ENCODE measurements at regions not wholly inside any gene's neighbourhood (a gene's known extent, or its start where the extent isn't known, plus 50 kb on each side); places are given as distances from the start of the nearest gene placed in this dataset.

DNA sequence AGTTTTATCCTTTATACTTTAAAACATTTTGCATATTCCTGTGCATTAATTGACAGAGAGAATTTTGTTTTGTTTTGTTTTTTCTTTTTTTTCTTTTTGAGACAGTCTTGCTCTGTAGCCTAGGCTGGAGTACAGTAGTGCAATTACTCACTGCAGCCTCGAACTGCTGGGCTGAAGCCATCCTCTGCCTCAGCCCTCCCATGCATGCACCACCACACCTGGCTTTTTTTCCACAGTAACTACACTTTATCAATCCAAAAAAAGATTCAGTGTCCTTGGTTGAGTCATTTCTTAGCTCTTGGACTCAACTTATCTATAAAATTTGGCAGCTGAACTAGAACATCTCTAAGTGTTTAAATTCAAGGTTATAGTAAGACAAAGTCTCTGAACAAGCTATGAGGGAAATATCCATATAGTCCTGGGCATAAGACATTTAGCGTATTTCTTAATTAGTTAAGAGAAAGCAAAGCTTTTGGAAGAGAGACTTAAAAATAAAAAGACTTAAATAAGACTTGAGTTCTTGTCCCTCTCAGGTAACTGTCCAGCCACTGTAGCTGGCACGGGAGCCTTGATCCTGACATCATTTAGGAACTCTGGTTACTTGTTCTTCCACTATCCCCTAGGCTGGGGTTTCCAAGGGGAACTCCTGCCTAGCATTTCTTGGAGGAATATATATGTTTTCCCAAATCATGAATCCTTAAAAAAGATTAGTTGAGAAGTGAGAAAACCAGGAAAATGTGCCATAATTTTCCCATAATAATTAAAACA, 300.1 kb downstream of the HACE1 start:
- ChIA-PET POLR2A (no interaction called here), CTCF (no interaction called here)
- no peak for TF ChIP-seq NFRKB (IDR thresholded peaks at IDR 0.05)
- no peak for TF ChIP-seq HDGF (IDR thresholded peaks at IDR 0.05; ENCODE audit: borderline replicate concordance)
- no peak for TF ChIP-seq ZNF384 (IDR thresholded peaks at IDR 0.05)
- TF ChIP-seq BHLHE40 (IDR thresholded peaks at IDR 0.05; ENCODE audit: borderline replicate concordance) = no peak
- no peak for TF ChIP-seq FOXK2 (IDR thresholded peaks at IDR 0.05)
- no peak for TF ChIP-seq TARDBP (IDR thresholded peaks at IDR 0.05)
- TF ChIP-seq LEF1 (IDR thresholded peaks at IDR 0.05; ENCODE audit: borderline replicate concordance) = no peak
- TF ChIP-seq PKNOX1 (IDR thresholded peaks at IDR 0.05) = no peak
- no peak for TF ChIP-seq FOXM1 (IDR thresholded peaks at IDR 0.05; ENCODE audit: borderline replicate concordance)
- TF ChIP-seq SP1 (IDR thresholded peaks at IDR 0.05) = no peak
- no peak for TF ChIP-seq L3MBTL2 (conservative IDR thresholded peaks at IDR 0.05)
- TF ChIP-seq SUZ12 (IDR thresholded peaks at IDR 0.05) = no peak
- TF ChIP-seq FOXA1 (IDR thresholded peaks at IDR 0.05) = no peak
- no peak for DNase-seq (ENCODE audit: extremely low spot score)

GRCh38 chr6:104558746-104559145, 301.0 kb downstream of the HACE1 start:
- no peak for TF ChIP-seq LEF1 (IDR thresholded peaks at IDR 0.05; ENCODE audit: borderline replicate concordance)
- no peak for TF ChIP-seq PKNOX1 (IDR thresholded peaks at IDR 0.05)
- no peak for TF ChIP-seq SP1 (IDR thresholded peaks at IDR 0.05)
- TF ChIP-seq NFRKB (IDR thresholded peaks at IDR 0.05) = no peak
- no peak for TF ChIP-seq ARNT (IDR thresholded peaks at IDR 0.05)
- TF ChIP-seq L3MBTL2 (conservative IDR thresholded peaks at IDR 0.05) = no peak
- no peak for TF ChIP-seq FOXM1 (IDR thresholded peaks at IDR 0.05; ENCODE audit: borderline replicate concordance)
- TF ChIP-seq TARDBP (IDR thresholded peaks at IDR 0.05) = no peak
- TF ChIP-seq FOXK2 (IDR thresholded peaks at IDR 0.05) = no peak
- TF ChIP-seq BHLHE40 (IDR thresholded peaks at IDR 0.05; ENCODE audit: borderline replicate concordance) = no peak
- DNase-seq (ENCODE audit: extremely low spot score) = no peak
- ChIA-PET POLR2A (no interaction called here), CTCF (no interaction called here)

GRCh38 chr6:104548297-104548696, 311.4 kb downstream of the HACE1 start:
- no peak for TF ChIP-seq PKNOX1 (IDR thresholded peaks at IDR 0.05)
- no peak for TF ChIP-seq LEF1 (IDR thresholded peaks at IDR 0.05; ENCODE audit: borderline replicate concordance)
- TF ChIP-seq SP1 (IDR thresholded peaks at IDR 0.05) = no peak
- TF ChIP-seq L3MBTL2 (conservative IDR thresholded peaks at IDR 0.05) = no peak
- no peak for TF ChIP-seq ELF4 (IDR thresholded peaks at IDR 0.05)
- TF ChIP-seq FOXM1 (IDR thresholded peaks at IDR 0.05; ENCODE audit: borderline replicate concordance) = no peak
- TF ChIP-seq FOXK2 (IDR thresholded peaks at IDR 0.05) = no peak
- TF ChIP-seq BHLHE40 (IDR thresholded peaks at IDR 0.05; ENCODE audit: borderline replicate concordance) = no peak
- no peak for TF ChIP-seq HDGF (IDR thresholded peaks at IDR 0.05; ENCODE audit: borderline replicate concordance)
- TF ChIP-seq CTBP1 (IDR thresholded peaks at IDR 0.05; ENCODE audit: borderline replicate concordance) = no peak
- no peak for TF ChIP-seq FOXA1 (IDR thresholded peaks at IDR 0.05)
- TF ChIP-seq SUZ12 (IDR thresholded peaks at IDR 0.05) = no peak
- no peak for TF ChIP-seq ARNT (IDR thresholded peaks at IDR 0.05)
- TF ChIP-seq TARDBP (IDR thresholded peaks at IDR 0.05) = no peak
- POLR2A ChIA-PET = no interaction called here
- CTCF ChIA-PET = no interaction called here
- DNase-seq (ENCODE audit: extremely low spot score) = no peak

DNA sequence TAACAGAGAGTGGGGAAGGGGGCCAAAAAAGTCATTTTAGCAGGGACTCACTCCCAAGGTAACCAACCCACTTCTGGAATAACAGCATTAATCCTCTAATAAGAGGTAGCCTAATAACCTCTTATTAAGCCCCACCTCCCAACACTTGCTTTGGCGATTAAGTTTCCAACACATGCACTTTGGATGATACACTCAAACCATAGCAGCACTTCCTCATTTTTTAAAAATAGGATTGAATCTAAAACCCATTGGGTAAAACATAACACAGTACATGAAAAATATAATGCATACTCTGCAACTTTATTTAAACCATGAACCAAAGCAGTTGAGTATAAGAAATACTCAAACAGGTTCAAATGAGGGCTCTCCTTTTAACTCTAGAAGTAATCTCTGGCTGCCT, 318.3 kb downstream of the HACE1 start:
- ChIA-PET CTCF (no interaction called here), POLR2A (no interaction called here)
- DNase-seq (ENCODE audit: extremely low spot score) = no peak
- TF ChIP-seq FOXK2 (IDR thresholded peaks at IDR 0.05) (no peak), ARNT (IDR thresholded peaks at IDR 0.05) (no peak), LEF1 (IDR thresholded peaks at IDR 0.05; ENCODE audit: borderline replicate concordance) (no peak), ZNF384 (IDR thresholded peaks at IDR 0.05) (no peak), L3MBTL2 (conservative IDR thresholded peaks at IDR 0.05) (no peak), NFRKB (IDR thresholded peaks at IDR 0.05) (no peak), TARDBP (IDR thresholded peaks at IDR 0.05) (no peak), FOXA1 (IDR thresholded peaks at IDR 0.05) (no peak), SUZ12 (IDR thresholded peaks at IDR 0.05) (no peak)

- DNase-seq (ENCODE audit: extremely low spot score) = no peak
- POLR2A ChIA-PET = no interaction called here
Measured at GRCh38 chr6:104540743-104541142, 319.0 kb downstream of the HACE1 start.

DNA sequence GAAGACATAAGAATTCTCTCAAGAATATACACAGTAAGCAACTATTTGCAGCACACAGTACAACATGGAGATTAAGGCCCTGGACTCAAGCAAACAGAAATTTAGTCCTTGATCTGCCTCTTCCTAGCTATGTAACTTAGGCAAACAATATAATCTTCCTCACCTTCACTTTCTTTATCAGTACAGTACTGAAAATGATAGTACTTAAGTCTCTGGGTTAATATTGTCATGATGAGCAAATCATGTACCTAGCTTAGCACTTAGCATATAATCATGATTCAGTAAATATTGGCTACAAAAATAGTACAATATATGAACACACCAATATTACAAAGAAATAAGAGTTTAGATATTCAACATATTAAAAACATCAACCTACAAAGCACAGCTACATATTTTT, 320.5 kb downstream of the HACE1 start:
- TF ChIP-seq ZNF384 (IDR thresholded peaks at IDR 0.05) (no peak), HDGF (IDR thresholded peaks at IDR 0.05; ENCODE audit: borderline replicate concordance) (no peak), L3MBTL2 (conservative IDR thresholded peaks at IDR 0.05) (no peak), FOXK2 (IDR thresholded peaks at IDR 0.05) (no peak), ELF4 (IDR thresholded peaks at IDR 0.05) (no peak), NFRKB (IDR thresholded peaks at IDR 0.05) (no peak), CTBP1 (IDR thresholded peaks at IDR 0.05; ENCODE audit: borderline replicate concordance) (no peak), FOXA1 (IDR thresholded peaks at IDR 0.05) (no peak), PKNOX1 (IDR thresholded peaks at IDR 0.05) (no peak), SUZ12 (IDR thresholded peaks at IDR 0.05) (no peak)
- ChIA-PET CTCF (no interaction called here), POLR2A (no interaction called here)
- no peak for DNase-seq (ENCODE audit: extremely low spot score)

More at GRCh38 chr6:104540743-104541142, 319.0 kb downstream of the HACE1 start:
- CTCF ChIA-PET = no interaction called here
- TF ChIP-seq FOXM1 (IDR thresholded peaks at IDR 0.05; ENCODE audit: borderline replicate concordance) = no peak
- no peak for TF ChIP-seq BHLHE40 (IDR thresholded peaks at IDR 0.05; ENCODE audit: borderline replicate concordance)
- no peak for TF ChIP-seq SUZ12 (IDR thresholded peaks at IDR 0.05)
- TF ChIP-seq LEF1 (IDR thresholded peaks at IDR 0.05; ENCODE audit: borderline replicate concordance) = no peak
- no peak for TF ChIP-seq FOXA1 (IDR thresholded peaks at IDR 0.05)
- no peak for TF ChIP-seq HDGF (IDR thresholded peaks at IDR 0.05; ENCODE audit: borderline replicate concordance)
- TF ChIP-seq FOXK2 (IDR thresholded peaks at IDR 0.05) = no peak
- TF ChIP-seq ARNT (IDR thresholded peaks at IDR 0.05) = no peak
